Stimulated activated CD8-positive, alpha-beta memory T cell treated with anti-CD3 and anti-CD28 coated beads, Interleukin-4, amount 100 ng/mL, for 1 hour (primary cell): ENCODE measurements at regions not wholly inside any gene's neighbourhood (a gene's known extent, or its start where the extent isn't known, plus 50 kb on each side); places are given as distances from the start of the nearest gene placed in this dataset.
"Not testable (repeated sequence)": the region's sequence is repeated elsewhere in the genome, so short reads cannot be mapped to it uniquely, and the experiment has no call there.

Experiments
- DNase-seq, 2 donors: peaks; one replicate each; pipeline ENCODE4 v3.0.0-alpha.2; 2020; ENCODE audit warnings: low read depth in 2 of 2, low spot score in 1 of 2

- not testable (repeated sequence) for DNase-seq
These were observed 249.8 kb downstream of the CYRIA start for GRCh38 chr2:16415861-16416260.

- no peak for DNase-seq
These were observed 251.7 kb downstream of the CYRIA start for GRCh38 chr2:16413947-16414346.

GRCh38 chr2:16413285-16413684 is 252.3 kb downstream of the CYRIA start:
- no peak for DNase-seq

- DNase-seq: no peak
These were observed 253.2 kb downstream of the CYRIA start for GRCh38 chr2:16412321-16413030.

- no peak for DNase-seq
These were observed 253.8 kb downstream of the CYRIA start for GRCh38 chr2:16411788-16412187.

- no peak for DNase-seq
These were observed 255.8 kb downstream of the CYRIA start for GRCh38 chr2:16409849-16410248.

- DNase-seq: no peak
These were observed 256.6 kb downstream of the CYRIA start for GRCh38 chr2:16409006-16409390.

GRCh38 chr2:16408331-16409005 is 257.2 kb downstream of the CYRIA start:
- no peak for DNase-seq

- DNase-seq: no peak
These were observed 258.3 kb downstream of the CYRIA start for GRCh38 chr2:16407358-16407757.

GRCh38 chr2:16406496-16407289 is 258.9 kb downstream of the CYRIA start:
- DNase-seq: no peak

- DNase-seq: no peak
These were observed 260.1 kb downstream of the CYRIA start for GRCh38 chr2:16405551-16405950.

- no peak for DNase-seq
These were observed 260.9 kb downstream of the CYRIA start for GRCh38 chr2:16404551-16405300.

- no peak for DNase-seq
These were observed 261.5 kb downstream of the CYRIA start for GRCh38 chr2:16404146-16404545.

GRCh38 chr2:16402891-16403290 is 262.7 kb downstream of the CYRIA start:
- no peak for DNase-seq

GRCh38 chr2:16401761-16402300 is 263.8 kb downstream of the CYRIA start:
- no peak for DNase-seq

GRCh38 chr2:16400127-16400623 is 265.5 kb downstream of the CYRIA start:
- DNase-seq: no peak

GRCh38 chr2:16398486-16399043 is 267.1 kb downstream of the CYRIA start:
- DNase-seq: no peak

- no peak for DNase-seq
These were observed 267.8 kb downstream of the CYRIA start for GRCh38 chr2:16397681-16398475.

- DNase-seq: no peak
These were observed 268.6 kb downstream of the CYRIA start for GRCh38 chr2:16396986-16397385.

- DNase-seq: no peak
These were observed 269.5 kb downstream of the CYRIA start for GRCh38 chr2:16396171-16396570.
